GM04504 (cell line): ENCODE measurements at regions not wholly inside any gene's neighbourhood (a gene's known extent, or its start where the extent isn't known, plus 50 kb on each side); places are given as distances from the start of the nearest gene placed in this dataset.
"Not testable (repeated sequence)": the region's sequence is repeated elsewhere in the genome, so short reads cannot be mapped to it uniquely, and the experiment has no call there.

Source experiments
- DNase-seq: peaks from one replicate; pipeline ENCODE4 v3.0.0-alpha.2; 2012; ENCODE audit warnings: low read depth

DNA sequence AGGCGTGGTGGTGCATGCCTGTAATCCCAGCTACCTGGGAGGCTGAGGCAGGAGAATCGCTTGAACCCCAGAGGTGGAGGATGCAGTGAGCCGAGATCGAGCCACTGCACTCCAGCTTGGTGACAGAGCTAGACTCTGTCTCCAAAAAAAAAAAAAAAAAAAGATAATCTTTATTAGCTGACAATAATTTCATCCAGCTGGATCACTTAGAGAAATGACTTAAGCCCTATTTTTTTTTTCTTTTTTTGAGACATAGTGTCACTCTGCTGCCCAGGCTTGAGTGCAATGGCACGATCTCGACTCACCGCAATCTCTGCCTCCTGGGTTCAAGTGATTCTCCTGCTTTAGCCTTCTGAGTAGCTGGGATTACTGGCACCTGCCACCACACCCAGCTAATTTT is 51.6 kb upstream of the MAP4K4 start:
- not testable (repeated sequence) for DNase-seq

DNA sequence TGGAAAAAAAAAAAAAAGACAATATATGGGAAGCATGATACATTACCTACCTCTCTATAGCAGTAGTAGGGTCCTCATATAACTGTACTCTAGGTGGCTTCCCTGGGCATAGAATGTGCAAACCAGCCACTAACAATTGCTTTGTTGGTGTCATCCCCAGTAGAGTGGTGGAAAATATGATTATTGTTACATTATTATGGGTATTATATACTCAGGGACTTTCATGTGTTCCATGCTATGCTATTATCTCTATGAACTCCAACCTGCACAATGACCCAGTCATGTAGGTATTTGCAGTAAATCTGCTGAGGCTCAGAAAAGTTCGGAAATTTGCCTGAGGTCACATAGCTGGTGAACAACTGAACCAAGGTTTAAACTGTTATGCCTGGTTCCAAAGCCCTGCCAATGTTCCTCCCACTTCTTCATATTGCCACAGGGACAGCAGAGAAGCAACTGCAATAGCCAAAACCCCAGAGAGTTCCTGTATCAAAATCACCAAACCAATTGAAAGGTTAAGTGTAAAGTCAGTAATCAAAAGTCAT is 52.6 kb upstream of the MAP4K4 start:
- DNase-seq, result no peak

DNA sequence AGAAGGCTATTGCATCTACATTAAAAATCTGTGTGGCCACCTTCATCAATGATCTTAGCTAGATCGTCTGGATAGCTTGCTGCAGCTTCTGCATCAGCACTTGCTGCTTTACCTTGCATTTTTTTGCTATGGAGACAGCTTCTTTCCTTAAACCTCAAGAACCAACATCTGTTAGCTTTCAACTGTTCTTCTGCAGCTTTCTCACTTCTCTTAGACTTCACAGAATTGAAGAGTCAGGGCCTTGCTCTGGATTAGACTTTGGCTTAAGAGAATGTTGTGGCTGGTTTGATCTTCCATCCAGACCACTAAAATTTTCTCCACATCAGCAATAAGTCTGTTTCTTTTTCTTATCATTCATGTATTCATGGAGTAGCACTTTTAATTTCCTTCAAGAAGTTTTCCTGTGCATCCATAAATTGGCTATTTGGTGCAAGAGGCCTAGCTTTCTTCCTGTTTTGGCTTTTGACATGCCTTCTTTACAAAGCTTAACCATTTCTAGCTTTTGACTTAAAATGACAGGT is 54.4 kb upstream of the MAP4K4 start:
- no peak for DNase-seq

DNA sequence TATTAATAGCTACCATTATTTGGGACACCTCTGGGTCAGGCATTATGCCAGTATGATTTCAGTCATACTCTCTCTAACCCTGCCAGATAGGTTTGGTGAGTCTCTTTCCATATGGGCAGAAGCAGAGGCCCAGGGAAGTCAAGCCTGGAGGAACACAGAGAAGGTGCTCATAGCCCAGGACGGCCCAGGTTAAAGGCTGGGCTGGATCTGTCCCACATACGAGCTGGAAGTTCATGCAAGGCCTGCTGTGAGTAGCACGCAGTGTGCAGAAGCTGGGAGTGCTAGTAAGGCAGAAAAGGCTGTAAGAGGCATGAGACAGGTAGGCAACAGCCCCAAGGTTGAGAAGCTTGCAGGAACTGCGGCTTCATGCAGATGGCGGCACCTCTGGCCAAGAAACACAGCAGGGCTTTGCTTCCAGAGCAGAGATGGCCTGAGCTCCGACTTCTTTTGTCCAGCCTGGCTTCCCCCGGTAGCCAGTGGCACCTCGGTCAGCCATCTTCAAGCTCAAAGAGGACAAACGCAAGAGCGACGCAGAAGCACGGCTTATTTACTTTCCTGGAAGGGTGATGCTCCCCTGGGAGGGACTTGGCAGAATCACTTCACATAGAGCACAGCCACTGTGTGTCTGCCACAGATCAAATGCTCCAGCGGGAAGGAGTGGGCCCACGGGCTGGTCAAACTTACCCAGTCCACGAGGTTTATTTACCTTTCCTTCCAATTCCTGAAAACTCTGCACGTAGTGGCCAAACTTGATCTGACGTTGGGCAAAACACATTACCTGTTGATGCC is 58.5 kb upstream of the MAP4K4 start:
- no peak for DNase-seq

DNA sequence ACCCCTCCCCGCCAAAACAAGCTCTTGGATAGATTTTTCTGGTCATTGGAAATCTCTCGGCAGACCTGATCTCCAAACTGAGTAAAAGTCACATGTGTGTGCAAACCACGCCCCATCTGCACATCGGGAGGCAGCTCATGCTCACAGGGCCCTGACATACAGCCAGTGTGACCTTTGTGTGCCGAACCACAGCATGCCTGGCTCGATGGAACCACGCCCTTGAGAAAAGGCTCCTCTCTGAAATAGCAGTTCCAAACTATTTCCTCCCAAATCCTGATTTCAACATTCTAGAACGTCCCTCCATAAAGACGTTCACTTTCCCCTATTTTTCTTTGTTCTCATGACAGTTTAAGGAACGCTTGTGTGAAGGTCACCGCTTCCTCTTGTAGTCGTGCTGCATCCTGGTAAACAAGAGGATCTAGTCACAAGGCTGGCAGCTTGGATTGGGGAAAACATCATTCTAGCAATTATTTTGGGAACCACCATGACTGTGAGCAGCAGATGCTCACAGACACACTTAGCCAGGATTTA is 59.3 kb upstream of the MAP4K4 start:
- DNase-seq, result no peak

DNA sequence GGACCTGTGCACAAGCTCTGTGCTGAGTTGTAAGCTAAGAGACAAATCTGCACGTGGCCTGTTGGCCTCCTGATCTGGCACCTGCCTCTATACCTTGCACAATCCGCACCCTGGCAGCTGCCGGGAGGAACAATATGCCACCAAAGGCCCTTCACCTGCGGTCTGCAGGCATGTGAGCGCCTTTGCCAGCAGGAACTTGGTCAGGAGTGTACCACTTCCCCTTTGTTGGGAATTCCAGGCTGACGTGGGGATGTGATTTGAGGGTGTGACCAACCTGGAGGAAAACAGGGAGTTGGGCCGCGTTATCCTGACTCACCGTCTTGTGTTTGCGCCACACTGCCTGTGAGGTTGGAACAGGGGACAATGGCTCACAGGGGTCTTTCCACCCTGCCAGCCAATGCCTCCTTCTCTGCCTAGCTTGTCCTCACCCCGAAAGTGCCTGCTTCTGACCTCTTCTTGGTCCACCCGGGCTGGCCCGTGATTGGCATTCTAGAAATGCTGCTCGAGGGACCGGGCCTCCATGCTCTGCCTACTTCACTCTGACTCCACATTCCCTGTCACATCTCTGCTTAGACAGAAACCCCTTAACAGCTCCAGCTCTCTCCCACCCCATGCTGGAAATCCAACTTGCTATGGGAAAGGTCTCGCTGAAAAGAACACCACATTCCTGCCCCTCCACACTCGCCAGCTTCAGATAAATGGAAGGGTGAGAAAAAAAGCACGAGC is 67.1 kb upstream of the MAP4K4 start:
- no peak for DNase-seq

DNA sequence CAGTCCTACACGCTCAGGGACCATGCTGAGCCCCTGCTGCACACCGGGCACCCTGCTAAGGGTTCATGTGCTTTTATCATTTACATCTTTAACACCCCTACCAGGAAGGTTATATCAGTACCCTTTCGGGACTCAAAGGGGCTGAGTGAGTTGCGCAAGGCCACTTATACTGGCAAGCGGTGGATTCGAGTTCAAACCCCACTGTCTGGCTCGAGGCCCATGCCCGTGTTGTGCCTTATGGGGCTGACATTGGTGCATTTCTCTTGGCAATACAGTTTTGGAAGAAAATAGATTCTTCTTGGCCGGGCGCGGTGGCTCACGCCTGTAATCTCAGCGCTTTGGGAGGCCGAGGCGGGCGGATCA is 69.5 kb upstream of the MAP4K4 start:
- DNase-seq, result no peak

DNA sequence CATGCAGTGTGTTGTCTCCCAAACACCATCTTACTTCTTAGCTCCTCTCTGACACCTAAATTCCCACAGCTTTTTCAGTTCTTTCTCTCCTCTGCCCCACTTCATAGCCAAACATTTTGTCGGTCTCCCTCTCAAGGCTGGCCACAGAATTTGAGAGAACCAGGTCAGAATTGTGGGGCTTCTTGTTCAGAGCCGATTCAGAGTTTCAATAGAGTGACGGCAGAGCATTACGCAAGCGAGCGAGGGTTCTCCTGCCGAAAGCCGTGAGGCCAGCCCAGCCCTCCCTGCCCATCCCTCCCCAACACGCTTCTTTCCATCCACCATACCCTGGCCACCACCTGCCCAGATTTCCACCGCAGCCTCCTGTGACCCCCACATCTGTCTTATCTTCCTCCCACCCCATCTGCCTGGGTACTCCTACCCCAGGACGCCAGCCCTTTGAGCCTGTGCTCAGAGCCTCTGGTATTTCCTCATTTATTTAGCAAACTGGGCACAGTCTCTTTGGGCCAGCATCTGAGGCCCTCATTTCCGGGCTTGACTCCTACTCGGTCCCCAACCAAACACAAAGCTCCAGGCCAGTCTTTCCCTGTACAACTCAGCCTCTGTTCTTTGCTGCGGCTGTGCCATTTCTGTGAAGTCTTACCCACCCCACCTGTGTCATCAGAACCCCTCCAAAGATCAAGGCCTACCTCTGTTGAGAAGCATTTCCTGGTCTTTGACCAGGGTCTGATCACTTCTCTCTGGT is 70.0 kb upstream of the MAP4K4 start:
- no peak for DNase-seq

DNA sequence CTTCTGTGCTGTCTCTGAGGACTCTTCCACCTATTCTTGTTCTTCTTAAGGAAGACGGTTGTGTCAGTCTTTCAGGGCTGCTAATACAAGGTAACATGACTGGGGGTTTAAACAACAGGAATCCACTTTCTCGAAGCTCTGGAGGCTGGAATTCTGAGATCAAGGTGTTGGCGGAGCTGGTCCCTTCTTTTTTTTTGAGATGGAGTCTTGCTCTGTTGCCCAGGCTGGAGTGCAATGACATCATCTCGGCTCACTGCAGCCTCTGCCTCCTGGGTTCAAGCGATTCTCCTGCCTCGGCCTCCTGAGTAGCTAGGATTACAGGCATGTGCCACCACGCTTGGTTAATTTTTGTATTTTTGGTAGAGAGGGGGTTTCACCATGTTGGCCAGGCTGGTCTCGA is 71.7 kb upstream of the MAP4K4 start:
- not testable (repeated sequence) for DNase-seq

DNA sequence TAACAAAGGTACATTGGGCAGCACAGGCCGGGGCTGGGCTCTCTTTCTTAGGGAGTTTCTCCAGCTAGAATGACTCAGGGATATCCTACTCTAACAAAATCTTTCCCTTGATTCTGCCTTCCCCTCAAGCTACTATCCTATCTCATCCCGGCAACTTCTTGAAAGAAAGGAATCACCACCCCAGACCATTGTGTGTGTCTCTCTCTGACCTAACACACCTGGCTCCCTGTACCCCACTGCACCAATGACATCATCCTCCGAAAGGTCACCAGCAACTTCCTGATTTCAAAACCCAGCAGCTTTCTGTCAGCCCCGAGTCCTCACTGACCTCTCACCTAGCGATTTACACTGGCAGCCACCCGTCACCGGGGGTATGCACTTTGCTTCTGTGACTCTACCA is 72.1 kb upstream of the MAP4K4 start:
- no peak for DNase-seq

DNA sequence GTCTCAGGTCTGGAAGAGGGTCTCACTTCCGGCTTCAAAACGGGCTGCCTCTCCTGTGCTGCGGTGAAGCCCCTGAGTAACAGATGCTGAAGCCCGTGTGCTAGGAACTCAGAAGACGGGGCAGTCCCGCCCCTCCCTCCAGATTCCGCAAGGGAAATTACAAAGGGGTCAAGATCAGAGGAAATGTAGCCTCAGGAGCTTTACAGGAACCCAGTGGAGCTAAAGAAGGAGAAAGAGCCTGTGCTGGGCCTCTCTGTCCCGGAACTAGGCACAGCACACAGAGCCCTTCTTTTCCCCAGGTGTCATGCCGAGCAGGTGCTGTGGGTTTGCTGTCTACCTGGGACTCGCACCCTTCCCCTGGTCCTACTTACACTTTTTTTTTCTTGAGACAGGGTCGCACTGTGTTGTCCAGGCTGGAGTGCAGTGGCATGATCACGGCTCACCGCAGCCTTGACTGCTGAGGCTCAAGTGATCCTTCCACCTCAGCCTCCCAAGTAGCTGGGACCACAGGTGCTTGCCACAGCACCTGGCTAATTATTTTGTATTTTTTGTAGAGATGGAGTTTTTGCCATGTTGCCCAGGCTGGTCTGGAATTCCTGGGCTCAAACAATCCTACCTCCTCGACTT is 72.7 kb upstream of the MAP4K4 start:
- DNase-seq, result no peak

DNA sequence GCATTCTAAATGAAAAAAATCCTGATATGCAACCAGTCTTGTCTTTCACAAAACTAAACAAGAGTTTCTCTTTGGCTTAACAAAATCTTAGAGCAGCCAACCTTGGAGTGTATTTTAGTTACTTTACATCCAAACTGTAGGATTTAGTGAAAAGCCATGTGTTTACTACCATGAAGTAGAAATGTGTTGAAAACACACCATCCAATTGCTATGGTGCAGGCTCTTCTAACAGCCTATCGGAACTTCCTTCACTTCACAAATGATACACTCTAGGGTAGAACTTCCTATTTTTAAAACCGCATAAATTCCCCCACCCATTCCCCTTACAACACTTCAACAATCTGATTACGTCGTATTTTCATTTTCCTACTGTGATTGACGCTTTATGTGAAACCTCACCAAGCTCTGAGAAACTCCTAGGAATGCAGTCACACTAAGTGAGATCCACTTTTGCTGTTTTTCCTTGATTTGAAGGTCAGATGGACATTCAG is 74.4 kb upstream of the MAP4K4 start:
- DNase-seq, result no peak

DNA sequence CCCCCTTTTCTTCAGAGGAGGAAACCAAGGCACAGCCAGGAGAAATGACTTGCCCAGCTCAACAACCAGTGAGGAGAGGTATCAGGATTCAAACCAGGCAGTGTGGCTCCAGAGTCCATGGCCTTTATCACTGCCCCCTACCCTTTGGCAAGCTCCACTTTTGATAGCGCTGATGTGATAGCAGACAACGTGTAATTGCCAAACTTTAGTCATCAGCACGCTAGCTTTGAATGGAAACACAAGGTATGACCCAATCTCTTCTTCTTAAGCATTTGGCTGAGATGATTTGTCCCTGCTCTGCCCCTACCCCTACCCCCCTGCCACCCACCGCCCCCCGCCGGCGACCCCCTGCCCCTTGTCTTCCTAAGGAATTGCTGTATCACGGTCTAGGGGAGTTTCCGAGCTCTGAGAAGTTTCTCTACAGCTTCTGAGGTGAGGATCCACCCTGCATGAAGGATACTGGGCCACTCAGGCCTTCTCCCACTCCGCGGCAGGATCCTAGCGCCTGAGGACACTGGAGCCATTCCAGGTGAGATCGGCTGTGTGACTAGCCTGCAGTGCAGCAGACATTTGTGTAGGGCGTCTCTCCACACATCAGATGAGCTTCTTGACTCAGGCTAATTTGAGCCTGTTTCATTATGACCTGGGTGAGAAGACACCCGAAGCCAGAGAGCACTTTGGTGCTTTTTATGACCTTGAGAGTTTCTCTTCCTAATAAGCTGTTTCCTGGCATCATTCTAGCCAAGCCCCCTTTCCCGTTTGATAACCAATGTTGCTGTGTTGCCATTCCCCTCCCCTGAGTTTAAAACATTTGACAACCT is 75.1 kb upstream of the MAP4K4 start:
- no peak for DNase-seq

DNA sequence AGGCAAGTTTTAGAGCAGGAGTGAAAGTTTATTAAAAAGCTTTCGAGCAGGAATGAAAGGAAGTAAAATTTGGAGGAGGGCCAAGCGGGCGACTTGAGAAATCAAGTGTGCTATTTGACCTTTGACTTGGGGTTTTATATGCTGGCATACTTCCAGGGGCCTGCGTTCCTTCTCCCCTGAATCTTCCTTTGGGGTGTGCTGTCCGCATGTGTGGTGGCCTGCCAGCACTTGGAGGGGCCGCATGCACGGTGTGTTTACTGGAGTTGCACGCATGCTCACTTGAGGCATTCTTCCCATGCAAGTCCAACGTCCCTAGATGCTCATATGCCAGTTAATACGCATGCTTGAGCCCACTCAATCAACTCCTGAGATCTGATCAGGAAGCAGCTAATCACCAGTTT is 78.3 kb upstream of the MAP4K4 start:
- no peak for DNase-seq

DNA sequence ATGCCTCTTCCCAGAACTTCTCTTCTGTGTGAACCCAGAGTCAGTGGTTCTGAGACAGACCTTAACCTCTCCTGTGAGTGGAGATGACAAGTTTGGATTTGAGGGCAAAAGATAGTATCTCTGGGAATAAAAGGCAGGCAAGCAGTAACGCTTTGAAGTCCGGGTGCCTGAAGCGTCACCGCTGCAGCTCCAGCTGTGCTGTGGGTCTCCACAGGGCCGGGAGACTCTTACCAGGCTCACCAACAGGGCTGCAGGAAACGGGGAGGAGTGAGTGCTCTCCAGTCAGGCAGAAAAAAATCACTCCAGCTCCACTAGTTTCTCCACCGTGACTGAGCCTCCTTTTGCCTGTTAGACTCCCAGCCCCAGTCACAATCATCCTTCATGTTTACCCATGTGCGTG is 79.7 kb upstream of the MAP4K4 start:
- no peak for DNase-seq

DNA sequence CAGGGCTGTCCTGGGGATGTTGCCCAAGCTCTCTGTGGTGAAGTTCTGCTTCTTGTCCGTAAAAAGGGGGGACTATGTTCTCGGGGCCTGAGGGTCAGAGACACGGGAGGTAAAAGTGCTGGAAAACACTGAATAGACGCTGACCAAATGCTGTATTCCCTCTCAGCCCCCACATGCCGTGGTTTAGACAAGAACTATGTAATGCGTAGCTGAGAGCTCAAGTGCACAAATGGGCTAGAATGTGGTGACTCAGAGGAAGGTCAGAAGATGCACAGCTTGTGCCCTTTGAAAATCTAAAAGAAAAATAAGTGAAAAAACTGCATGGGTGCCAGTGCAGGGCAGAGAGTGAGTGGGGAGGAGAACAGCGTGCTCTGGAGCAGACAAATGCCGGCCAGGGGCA is 80.3 kb upstream of the MAP4K4 start:
- DNase-seq, result peak; percentile 4

DNA sequence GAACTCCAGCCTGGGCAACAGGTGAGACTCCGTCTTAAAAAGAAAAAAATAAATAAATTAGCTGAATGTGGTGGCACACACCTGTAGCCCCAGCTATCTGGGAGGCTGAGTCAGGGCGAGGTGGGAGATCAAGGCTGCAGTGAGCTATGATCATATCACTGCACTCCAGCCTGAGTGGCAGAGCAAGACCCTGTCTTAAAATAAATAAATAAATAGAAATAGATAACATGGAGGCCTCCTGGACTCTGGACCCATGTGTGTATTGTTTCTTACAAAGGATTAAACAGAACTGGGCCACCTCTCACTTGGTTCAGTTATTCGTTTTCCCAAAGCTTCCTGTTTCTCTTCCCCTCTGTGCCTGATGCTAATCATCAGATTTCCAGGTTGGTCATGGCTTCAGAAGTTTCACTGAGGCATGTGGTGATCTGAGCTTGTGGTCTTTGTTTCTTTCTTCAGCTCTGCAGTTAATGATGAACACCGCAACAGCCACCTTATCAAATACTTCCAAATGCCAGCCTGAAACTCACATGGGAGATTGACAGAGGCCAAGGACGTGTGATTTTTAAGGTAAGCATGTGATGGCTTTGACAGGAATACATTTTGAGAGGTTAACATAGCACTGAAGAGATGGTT is 83.3 kb upstream of the MAP4K4 start:
- DNase-seq, result no peak

DNA sequence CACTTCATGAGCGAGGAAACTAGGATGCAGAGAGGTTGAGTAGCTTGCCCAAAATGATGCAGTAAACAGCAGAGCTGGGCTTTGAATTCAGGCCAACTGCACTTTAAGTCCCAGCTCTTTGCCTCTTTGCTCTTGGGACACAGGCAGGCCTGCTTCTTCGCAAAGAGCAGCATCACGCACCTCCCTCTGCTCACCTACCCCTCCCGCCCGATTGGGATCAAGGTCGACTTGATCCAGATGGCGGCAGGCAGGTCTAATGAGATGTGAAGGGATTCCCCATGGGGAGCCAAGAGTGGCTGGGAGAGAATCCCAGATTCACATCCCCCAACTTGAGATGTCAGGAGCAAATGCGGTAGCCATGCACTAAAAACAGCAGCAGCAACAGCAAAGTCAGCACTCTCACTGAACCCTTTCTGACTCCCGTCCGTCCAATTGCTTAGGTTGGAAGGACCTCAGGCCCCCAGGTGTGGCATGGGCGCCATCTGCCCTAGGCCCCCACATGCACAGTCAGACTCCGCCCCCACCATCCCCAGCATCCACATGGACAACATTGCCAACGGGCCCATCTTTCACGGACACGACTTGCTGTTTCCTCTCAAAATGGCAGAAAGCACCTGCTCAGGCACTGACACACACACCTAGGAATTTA is 84.3 kb upstream of the MAP4K4 start:
- no peak for DNase-seq

DNA sequence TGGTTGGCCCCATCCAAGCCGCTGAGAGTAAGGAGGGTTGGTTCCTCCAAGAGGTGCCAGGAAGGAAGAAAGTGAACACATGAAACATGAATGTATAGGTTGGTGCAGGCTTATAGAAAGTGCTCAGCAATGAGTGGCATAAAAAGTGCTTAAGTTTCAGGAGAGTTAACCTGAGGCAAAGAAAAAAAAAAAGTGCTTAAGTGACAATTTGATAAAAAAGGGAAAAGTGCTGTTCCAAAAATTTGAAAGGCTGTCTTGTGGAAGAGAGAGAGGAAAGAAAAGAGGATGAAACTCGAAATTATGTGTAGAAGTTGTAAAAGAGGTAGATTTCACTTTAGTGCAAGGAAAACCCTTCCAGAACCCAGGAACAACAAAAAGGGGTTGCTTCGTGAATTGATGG is 85.5 kb upstream of the MAP4K4 start:
- no peak for DNase-seq
